ENCODE measurements at regions not wholly inside any gene's neighbourhood (a gene's known extent, or its start where the extent isn't known, plus 50 kb on each side); places are given as distances from the start of the nearest gene placed in this dataset.

DNA sequence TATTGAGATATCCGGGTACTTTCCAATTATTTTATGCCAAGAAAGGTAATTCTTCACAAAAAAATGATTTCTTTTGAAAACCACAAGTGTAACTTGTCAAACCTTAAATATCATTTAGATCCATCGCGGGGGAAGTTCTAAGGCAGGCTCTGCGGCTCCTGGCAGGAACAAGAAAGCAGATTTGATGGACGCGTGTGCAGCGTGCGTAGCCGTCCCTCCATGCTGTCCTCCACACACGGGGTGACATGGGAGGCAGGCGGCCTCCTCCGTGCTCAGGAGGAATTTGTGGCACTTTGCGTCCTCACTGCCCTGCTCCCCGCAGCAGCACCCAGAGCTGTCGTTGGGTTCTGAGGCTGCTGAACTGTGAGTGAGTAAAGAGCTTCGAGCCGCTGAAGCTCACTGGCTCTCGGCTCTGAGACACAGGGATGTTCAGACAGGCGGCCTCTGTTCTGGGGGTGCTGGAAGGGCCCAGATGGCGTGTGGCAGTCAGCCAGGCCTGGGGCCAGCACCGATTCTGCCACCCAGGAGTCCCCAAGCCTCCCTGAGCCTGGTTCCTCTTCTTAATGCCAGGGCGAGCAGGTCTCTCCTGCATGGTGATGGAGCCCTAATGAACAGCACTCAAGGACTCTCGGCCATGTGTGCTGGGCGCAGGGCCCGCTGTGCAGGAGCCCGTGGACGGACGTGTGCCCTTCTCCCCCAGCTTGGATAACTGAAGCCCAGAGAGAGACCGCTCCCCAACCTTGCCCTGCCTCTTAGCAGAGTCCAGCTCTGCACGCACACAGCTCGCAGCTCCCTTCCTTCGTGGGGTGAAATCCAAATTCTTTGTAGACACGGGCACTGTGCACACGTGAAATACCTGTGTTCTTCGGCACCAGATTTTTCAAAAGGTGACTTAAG is 185.4 kb upstream of the SHH start:
- in situ Hi-C loops (cut with HindIII; ENCODE audit: low pct_ligation_motif_present, low pct_unique_long_range_greater_than_20kb, low sequenced_read_pairs): no loop called here
- no peak for DNase-seq

DNA sequence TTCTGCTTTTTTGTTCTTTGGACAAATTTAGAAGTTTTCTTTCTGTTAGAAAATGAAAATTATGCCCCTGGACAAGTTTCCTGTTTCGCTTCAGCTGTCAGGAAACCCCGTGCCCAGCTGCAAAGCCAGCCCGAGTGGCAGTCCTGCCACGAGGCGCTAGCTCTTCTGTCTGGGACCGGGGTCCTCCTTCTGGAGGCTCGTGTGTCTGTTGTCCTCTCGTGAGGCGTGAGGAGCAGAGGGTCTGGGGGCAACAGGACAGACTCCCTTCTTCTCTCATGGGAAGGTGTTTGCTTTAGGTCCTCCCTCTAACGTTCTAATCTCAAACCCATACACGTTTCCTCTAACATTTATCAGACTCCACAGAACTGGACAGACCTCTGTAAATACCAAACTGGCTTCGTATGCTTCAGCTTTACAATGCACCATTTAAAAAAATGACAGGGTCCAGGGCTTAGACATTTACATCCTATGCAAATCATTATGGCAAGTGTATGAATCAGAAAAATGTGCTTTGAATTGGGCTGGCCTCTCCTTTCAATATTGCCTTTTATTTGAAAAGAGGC is 184.5 kb upstream of the SHH start:
- DNase-seq: no peak
- in situ Hi-C loops (cut with HindIII; ENCODE audit: low pct_ligation_motif_present, low pct_unique_long_range_greater_than_20kb, low sequenced_read_pairs): no loop called here

- DNase-seq: no peak
- in situ Hi-C loops (cut with HindIII; ENCODE audit: low pct_ligation_motif_present, low pct_unique_long_range_greater_than_20kb, low sequenced_read_pairs): no loop called here
Observed at GRCh38 chr7:155995183-155995612, 182.9 kb upstream of the SHH start.

GRCh38 chr7:155994279-155994811 is 182.1 kb upstream of the SHH start:
- DNase-seq: no peak
- in situ Hi-C loops (cut with HindIII; ENCODE audit: low pct_ligation_motif_present, low pct_unique_long_range_greater_than_20kb, low sequenced_read_pairs): no loop called here

DNA sequence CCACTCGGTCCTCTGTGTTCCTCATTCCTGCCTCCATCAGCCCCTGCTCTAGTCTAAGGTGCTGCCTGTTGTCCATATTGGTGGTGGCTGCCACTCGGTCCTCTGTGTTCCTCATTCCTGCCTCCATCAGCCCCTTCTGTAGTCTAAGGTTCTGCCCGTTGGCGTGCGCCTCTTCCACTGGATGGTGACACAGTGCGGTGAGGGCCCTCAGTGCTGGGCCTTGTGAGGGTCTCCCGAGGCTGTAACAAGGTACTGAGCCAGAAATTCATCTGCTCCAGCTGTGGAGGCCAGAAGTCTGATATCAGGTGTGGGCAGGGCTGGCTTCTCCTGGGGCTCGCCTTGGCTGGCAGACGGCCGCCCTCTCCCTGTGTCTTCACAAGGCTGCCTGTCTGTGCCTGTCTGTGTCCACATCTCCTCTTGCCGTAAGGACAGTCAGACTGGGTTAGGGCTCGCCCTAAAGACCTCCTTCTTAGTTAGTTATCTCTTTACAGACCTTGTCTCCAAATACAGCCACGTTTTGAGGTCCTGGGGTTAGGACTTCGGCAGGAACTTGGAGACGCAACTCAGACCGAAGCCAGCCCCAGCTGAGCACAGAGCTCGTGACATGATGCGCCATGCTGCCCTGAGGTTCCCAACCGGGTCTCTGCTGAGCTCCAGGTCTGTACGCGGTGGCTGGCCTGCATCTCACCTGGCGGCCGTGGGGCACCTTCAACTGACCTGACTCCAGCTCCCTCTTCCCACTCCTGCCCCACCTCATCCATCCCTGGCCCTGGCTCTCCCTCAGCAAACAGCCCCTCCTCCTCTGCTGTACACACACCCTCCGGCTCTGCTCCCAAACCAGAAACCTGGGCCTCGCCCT is 181.4 kb upstream of the SHH start:
- in situ Hi-C loops (cut with HindIII; ENCODE audit: low pct_ligation_motif_present, low pct_unique_long_range_greater_than_20kb, low sequenced_read_pairs): no loop called here
- no peak for DNase-seq

GRCh38 chr7:155992974-155993373 is 180.7 kb upstream of the SHH start:
- in situ Hi-C loops (cut with HindIII; ENCODE audit: low pct_ligation_motif_present, low pct_unique_long_range_greater_than_20kb, low sequenced_read_pairs): no loop called here
- no peak for DNase-seq

DNA sequence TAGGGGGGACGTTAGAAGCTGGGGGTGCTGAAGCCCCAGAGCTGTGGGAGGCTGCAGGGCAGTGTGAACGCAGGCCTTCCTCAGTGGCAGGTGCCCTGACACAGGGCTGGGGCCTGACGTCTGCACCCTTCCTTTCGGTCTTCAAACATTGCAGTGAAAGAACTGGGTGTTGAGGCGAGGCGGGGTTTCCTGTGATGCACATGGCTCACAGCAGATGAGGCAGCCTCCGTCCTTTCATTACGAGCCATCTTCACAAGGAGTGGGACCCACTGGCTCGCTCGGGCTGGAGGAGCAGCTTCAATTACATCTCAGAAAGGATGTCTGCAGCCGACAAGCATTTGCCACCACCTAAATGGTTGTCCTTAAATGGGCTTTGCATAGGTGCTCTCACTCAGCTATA is 180.3 kb upstream of the SHH start:
- in situ Hi-C loops (cut with HindIII; ENCODE audit: low pct_ligation_motif_present, low pct_unique_long_range_greater_than_20kb, low sequenced_read_pairs): no loop called here
- no peak for DNase-seq

DNA sequence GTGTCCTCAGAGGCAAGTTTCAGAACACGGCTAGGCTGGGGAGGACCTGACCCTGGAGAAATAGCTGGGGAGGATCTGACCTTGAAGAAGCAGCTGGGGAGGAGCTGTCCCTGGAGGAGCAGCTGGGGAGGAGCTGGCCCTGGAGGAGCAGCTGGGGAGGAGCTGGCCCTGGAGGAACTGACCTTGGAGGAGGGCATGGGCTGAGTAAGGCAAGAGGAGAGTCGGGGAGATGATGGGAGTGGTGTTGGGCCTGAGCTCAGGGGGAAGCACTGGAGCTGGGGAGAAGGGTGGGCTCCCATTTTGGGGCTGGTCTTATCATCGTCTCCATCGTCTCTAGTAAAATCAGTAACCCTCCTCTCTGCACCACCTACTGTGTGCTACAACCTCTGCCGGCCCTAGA is 179.8 kb upstream of the SHH start:
- in situ Hi-C loops (cut with HindIII; ENCODE audit: low pct_ligation_motif_present, low pct_unique_long_range_greater_than_20kb, low sequenced_read_pairs): no loop called here
- no peak for DNase-seq

GRCh38 chr7:155991470-155991869 is 179.2 kb upstream of the SHH start:
- in situ Hi-C loops (cut with HindIII; ENCODE audit: low pct_ligation_motif_present, low pct_unique_long_range_greater_than_20kb, low sequenced_read_pairs): no loop called here
- DNase-seq: no peak

DNA sequence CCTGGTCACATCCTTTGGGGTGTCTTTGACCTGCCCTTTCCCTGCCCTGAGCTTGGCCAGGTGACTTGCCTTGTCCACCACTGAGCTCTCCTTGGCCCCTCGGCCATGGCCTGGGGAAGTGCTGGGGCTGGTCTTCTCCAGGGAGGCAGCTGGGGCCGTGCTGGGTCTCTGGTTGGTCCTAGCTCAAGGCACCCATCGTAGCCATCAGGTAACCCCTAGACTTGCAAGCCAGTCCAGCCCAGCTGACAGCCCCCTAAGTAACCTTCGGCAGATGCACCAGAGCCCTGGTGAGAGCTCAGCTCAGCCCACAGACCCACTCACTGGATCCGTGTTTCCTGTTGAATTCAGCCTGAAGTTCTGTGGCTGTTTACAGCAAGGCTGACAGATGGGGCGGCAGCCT is 176.2 kb upstream of the SHH start:
- no peak for DNase-seq
- in situ Hi-C loops (cut with HindIII; ENCODE audit: low pct_ligation_motif_present, low pct_unique_long_range_greater_than_20kb, low sequenced_read_pairs): no loop called here

- no peak for DNase-seq
- in situ Hi-C loops (cut with HindIII; ENCODE audit: low pct_ligation_motif_present, low pct_unique_long_range_greater_than_20kb, low sequenced_read_pairs): no loop called here
Observed at GRCh38 chr7:155987681-155988235, 175.5 kb upstream of the SHH start.

DNA sequence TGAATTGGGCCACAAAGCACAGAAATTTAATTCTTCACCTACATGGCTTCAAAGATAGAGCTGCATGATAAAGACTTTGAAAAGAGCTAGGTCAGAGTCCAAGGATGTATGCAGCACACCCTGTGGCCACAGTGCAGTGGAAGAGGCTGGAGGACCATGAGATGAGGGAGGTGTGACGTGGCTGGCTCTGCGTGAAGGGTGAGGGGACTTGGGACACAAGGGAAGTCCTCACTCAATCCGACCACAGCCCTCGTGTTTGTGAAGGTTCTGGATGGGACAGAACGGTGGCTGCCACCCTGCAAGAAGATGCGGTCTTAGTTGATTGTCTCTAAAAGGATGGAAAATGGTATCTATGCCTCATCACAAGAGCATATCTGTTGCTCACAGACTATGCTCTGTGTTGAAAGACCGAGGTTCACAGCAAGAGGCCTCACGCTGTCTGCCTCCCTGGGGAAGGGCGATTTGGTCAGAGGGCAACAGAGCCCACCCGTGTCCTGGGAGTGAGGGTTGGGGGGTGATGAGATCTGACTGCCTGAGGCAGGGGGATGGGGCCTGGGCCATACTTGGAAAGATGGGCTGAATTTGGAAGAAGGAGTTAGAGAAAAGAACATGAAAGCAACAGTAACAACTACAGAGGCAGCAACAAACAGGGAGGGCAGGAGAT is 174.4 kb upstream of the SHH start:
- in situ Hi-C loops (cut with HindIII; ENCODE audit: low pct_ligation_motif_present, low pct_unique_long_range_greater_than_20kb, low sequenced_read_pairs): no loop called here
- DNase-seq: no peak

DNA sequence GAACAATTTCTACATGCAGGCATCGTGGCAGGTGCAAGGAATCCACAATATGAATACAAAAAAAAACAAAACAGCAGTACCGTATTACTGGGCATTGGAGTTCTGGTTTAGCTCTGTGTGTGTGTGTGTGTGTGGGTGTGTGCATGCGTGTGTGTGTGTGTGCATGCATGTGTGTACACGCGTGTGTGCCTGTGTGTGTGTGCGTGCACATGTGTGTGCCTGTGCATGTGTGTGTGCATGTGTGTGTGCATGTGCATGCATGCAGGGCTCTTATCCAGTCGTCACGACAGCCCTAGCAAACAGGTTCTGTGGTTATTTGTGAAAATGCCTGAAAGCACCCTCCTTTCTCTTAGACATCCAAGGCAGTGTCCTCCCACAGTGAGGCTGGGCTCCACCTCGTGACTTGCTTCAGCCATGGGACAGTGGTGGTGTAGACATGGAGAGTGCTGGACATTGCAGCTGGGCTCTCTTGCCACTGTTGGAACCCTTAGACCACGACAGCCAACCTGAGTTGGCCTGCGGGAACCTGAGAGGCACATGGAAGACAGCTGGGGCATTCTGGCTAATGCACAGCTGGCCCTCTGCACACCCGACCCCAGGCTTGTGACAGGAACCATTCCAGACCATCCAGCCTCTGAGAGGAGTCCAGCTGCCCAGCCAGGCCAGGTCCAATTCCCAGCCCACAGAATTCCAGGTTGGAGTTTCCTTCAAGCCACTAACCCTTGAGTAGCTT is 173.4 kb upstream of the SHH start:
- in situ Hi-C loops (cut with HindIII; ENCODE audit: low pct_ligation_motif_present, low pct_unique_long_range_greater_than_20kb, low sequenced_read_pairs): no loop called here

DNA sequence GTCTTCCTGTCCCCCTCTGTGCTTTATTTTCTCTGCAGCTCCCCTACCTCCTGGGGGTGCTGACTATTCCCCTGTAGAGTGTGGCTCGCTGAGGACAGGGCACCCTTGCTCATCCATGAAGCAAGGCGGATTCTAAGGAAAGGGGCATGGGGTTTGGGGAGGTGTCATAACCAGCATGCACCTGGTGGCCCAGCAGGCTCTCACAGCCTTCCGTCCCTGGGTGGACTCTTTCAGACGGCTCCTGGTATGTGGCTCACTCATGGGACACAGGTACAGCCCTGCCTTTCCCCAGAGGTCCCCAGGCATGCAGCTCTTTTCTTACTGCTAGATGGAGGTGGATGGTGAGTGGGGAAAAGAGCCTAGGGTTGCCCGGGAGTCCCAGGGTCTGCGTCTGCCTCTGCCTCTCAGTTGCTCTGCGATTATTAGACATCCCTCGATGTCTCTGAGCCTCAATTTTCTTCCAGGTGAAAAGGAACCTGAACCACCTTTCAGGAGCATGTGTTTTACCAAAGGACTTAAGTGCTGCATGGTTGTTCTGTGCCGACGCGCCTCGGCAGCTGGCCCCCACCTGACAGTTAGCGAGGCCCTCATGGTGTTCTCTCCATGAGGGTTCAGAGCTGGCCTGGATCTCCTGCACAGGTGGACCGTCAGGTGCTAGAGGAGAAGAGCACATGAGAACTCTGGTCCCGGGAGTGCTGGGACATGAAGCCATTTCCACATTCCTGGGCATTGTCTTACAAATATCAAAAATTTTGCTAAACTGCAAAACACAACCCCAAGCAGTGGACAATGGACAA is 172.5 kb upstream of the SHH start:
- in situ Hi-C loops (cut with HindIII; ENCODE audit: low pct_ligation_motif_present, low pct_unique_long_range_greater_than_20kb, low sequenced_read_pairs): no loop called here
- DNase-seq: no peak

More for the DNA sequence above, 173.4 kb upstream of the SHH start:
- DNase-seq: no peak

DNA sequence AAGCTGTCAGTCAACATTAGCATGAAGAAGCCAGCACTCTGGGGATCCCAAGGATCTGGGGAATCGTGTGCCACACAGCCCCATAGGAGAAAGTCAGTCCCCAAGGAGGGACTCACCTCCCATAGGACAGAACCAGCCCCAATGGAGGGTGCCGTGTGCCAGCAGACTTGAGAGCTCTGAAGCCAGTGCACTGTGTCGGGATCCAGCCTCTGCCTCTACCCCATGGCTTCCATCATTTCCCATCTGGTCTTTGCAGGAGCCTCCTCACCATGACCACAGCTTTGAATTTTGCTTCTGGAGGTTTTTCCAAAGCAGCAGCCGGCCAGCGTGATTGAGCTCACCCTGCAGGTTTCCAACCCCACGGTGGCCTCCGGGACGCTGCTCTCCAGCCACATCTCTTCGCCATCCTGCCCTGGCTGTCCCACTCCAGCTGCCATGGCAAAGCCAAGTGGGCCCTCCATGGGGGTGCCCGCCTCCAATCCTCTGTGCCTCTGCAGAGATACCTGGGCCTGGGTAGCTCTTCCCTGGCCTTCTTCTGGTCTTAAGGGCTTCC is 171.8 kb upstream of the SHH start:
- in situ Hi-C loops (cut with HindIII; ENCODE audit: low pct_ligation_motif_present, low pct_unique_long_range_greater_than_20kb, low sequenced_read_pairs): no loop called here

DNA sequence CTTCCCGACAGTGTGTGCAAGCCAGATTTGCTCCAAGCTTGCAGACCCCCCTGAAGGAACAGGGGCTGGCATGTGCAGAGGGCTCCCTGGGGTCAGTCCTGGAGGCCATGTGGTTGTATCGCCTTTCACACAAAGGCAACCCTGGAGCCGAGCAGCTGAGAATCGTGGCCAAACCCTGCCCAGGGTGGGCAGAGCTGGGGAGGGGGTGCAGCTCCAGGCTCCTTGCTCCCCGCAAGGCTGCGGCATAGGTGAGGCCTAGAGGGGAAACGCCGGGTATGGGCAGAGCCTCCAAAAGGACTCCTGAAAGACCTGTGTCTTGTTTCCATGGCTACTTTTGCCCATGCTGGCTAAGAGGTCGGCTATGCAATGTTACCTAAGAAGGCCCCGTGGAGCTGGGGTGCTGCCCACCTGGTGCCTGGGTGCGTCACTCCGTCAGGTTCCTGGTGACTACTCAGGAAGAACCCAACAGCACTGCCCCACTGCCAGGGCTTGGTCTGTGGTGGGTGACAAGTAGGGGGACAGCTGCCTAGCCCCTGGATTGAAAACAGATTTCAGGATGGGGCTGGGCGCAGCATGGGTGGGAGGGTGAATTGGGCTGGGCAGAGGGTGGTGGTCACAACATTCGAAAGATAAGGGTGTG is 171.0 kb upstream of the SHH start:
- no peak for DNase-seq
- in situ Hi-C loops (cut with HindIII; ENCODE audit: low pct_ligation_motif_present, low pct_unique_long_range_greater_than_20kb, low sequenced_read_pairs): no loop called here

More for the DNA sequence above, 171.8 kb upstream of the SHH start:
- no peak for DNase-seq

Data from ACHN (cell line).